Liver (tissue), 8 donors: ENCODE measurements at regions not wholly inside any gene's neighbourhood (a gene's known extent, or its start where the extent isn't known, plus 50 kb on each side); places are given as distances from the start of the nearest gene placed in this dataset.

ENCODE experiments used
- DNase-seq: peaks from one replicate; pipeline ENCODE4 v3.0.0-alpha.2; 2017; ENCODE audit warnings: low spot score
- H3K27ac ChIP-seq, 2 donors: one replicate each; pipeline ENCODE4 v1.7.0; 2013; ENCODE audit warnings: inconsistent platforms in 2 of 2, low read length in 2 of 2, control low read depth in 1 of 2, low read depth in 1 of 2, mild to moderate bottlenecking in 1 of 2
- H3K27me3 ChIP-seq, 4 donors: one replicate each; pipeline versions ENCODE4 v1.6.1 to v1.7.0; 2013; ENCODE audit warnings: low read length in 3 of 4, inconsistent platforms in 1 of 4, mild to moderate bottlenecking in 1 of 4, moderate library complexity in 1 of 4; ENCODE audit not compliant: control insufficient read depth in 4 of 4, insufficient read depth in 4 of 4
- H3K36me3 ChIP-seq, 4 donors: one replicate each; pipeline versions ENCODE4 v1.6.1 to v1.7.0; 2013; ENCODE audit warnings: low read length in 3 of 4, mild to moderate bottlenecking in 3 of 4, low read depth in 1 of 4, moderate library complexity in 1 of 4; ENCODE audit not compliant: control insufficient read depth in 4 of 4, insufficient read depth in 3 of 4
- H3K4me1 ChIP-seq, 4 donors: one replicate each; pipeline versions ENCODE4 v1.6.1 to v1.7.0; 2013; ENCODE audit warnings: low read length in 3 of 4, mild to moderate bottlenecking in 3 of 4, moderate library complexity in 1 of 4; ENCODE audit not compliant: control insufficient read depth in 4 of 4, insufficient read depth in 4 of 4
- H3K4me3 ChIP-seq, 3 donors: one replicate each; pipeline versions ENCODE4 v1.6.1 to v1.7.0; 2013; ENCODE audit warnings: low read length in 3 of 3, control low read depth in 1 of 3, low read depth in 1 of 3, mild to moderate bottlenecking in 1 of 3
- H3K9ac ChIP-seq, 2 donors: one replicate each; pipeline ENCODE4 v1.7.0; 2013; ENCODE audit warnings: low read length in 2 of 2, mild to moderate bottlenecking in 2 of 2, moderate library complexity in 2 of 2, control low read depth in 1 of 2, low read depth in 1 of 2
- H3K9me3 ChIP-seq, 4 donors: one replicate each; pipeline versions ENCODE4 v1.6.1 to v1.7.0; 2013; ENCODE audit warnings: low read length in 3 of 4; ENCODE audit not compliant: control insufficient read depth in 4 of 4
- FOXA2 ChIP-seq: IDR thresholded peaks from 2 replicates; pipeline ENCODE4 v1.6.1; 2016; ENCODE audit warnings: antibody characterized with exemption
- GABPA ChIP-seq, 2 donors: IDR thresholded peaks in 1 of 2; conservative IDR thresholded peaks in 1 of 2; 2 replicates each; pipeline ENCODE4 v1.6.1; 2016; ENCODE audit warnings: antibody characterized with exemption in 2 of 2, mild to moderate bottlenecking in 1 of 2, moderate library complexity in 1 of 2
- HNF4A ChIP-seq, 2 donors: conservative IDR thresholded peaks; 2 replicates each; pipeline ENCODE4 v1.6.1; 2016; ENCODE audit warnings: antibody characterized with exemption in 2 of 2, mild to moderate bottlenecking in 2 of 2
- HNF4G ChIP-seq: IDR thresholded peaks from 2 replicates; pipeline ENCODE4 v1.6.1; 2016; ENCODE audit warnings: antibody characterized with exemption
- JUND ChIP-seq, 2 donors: IDR thresholded peaks; 2 replicates each; pipeline ENCODE4 v1.6.1; 2016; ENCODE audit warnings: antibody characterized with exemption in 2 of 2
- NR2F2 ChIP-seq: IDR thresholded peaks from 2 replicates; pipeline ENCODE4 v1.6.1; 2016; ENCODE audit warnings: antibody characterized with exemption
- RAD21 ChIP-seq, 2 donors: IDR thresholded peaks; 2 replicates each; pipeline ENCODE4 v1.6.1; 2016; ENCODE audit warnings: antibody characterized with exemption in 2 of 2, mild to moderate bottlenecking in 2 of 2
- RXRA ChIP-seq, 2 donors: IDR thresholded peaks; 2 replicates each; pipeline ENCODE4 v1.6.1; 2017 to 2018; ENCODE audit warnings: antibody characterized with exemption in 2 of 2, mild to moderate bottlenecking in 1 of 2
- SP1 ChIP-seq: IDR thresholded peaks from 2 replicates; pipeline ENCODE4 v1.6.1; 2018; ENCODE audit warnings: antibody characterized with exemption, mild to moderate bottlenecking
- YY1 ChIP-seq: IDR thresholded peaks from 2 replicates; pipeline ENCODE4 v1.6.1; 2016; ENCODE audit warnings: antibody characterized with exemption, mild to moderate bottlenecking
- WGBS: extraction: QIAGEN DNeasy Blood & Tissue Kit; methylation state at CpG from one replicate; pipeline ENCODE4 v1.1.7; 2013; 5-methylcytosine and 5-hydroxymethylcytosine counted together
- TF ChIP-seq, protein P1 (sequence below): IDR thresholded peaks from 2 replicates; pipeline ENCODE4 v1.6.1; 2016; ENCODE audit warnings: antibody characterized with exemption
- TF ChIP-seq, protein P2 (sequence below): IDR thresholded peaks from 2 replicates; pipeline ENCODE4 v1.6.1; 2016; ENCODE audit warnings: antibody characterized with exemption
- TF ChIP-seq, protein P3 (sequence below): IDR thresholded peaks from 2 replicates; pipeline ENCODE4 v1.6.1; 2016; ENCODE audit warnings: antibody characterized with exemption, mild to moderate bottlenecking
- TF ChIP-seq, protein P4 (sequence below): IDR thresholded peaks from 2 replicates; pipeline ENCODE4 v1.6.1; 2016; ENCODE audit warnings: antibody characterized with exemption
- TF ChIP-seq, protein P5 (sequence below): fragments of 150-350 bp; IDR thresholded peaks from 2 replicates; pipeline ENCODE4 v1.5.1; 2017; ENCODE audit warnings: improper control_type of control experiment, low read depth, low read length; ENCODE audit not compliant: missing input control
- donor health status: healthy.
- donor health status: healthy.
- donor health status: healthy.
- donor health status: healthy.
- donor health status: healthy.

GRCh38 chr4:159042097-159042605, 60.7 kb upstream of the RAPGEF2 start:
- H3K9ac ChIP-seq: no peak overlapping the region
- peak; percentile 79 for DNase-seq

GRCh38 chr4:159042868-159043267, 60.0 kb upstream of the RAPGEF2 start:
- Histone ChIP-seq H3K36me3 (no peaks in the 10 kb centered on the region), H3K4me3 (no peak overlapping the region), H3K27me3 (no peaks in the 10 kb centered on the region), H3K27ac (no peak overlapping the region), H3K9ac (no peak overlapping the region), H3K4me1 (peaks cover 0 to 8% (median 5%) of the 10 kb centered on the region in 4 donors), H3K9me3 (no peaks in the 10 kb centered on the region)
- DNase-seq: no peak
- WGBS: 91% methylated on average over 4 of the region's 4 CpGs
- TF ChIP-seq, protein P1, sequence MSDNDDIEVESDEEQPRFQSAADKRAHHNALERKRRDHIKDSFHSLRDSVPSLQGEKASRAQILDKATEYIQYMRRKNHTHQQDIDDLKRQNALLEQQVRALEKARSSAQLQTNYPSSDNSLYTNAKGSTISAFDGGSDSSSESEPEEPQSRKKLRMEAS: no peak
- TF ChIP-seq, protein P2, sequence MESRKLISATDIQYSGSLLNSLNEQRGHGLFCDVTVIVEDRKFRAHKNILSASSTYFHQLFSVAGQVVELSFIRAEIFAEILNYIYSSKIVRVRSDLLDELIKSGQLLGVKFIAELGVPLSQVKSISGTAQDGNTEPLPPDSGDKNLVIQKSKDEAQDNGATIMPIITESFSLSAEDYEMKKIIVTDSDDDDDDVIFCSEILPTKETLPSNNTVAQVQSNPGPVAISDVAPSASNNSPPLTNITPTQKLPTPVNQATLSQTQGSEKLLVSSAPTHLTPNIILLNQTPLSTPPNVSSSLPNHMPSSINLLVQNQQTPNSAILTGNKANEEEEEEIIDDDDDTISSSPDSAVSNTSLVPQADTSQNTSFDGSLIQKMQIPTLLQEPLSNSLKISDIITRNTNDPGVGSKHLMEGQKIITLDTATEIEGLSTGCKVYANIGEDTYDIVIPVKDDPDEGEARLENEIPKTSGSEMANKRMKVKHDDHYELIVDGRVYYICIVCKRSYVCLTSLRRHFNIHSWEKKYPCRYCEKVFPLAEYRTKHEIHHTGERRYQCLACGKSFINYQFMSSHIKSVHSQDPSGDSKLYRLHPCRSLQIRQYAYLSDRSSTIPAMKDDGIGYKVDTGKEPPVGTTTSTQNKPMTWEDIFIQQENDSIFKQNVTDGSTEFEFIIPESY: no peak
- TF ChIP-seq RAD21 (IDR thresholded peaks at IDR 0.05): no peak
- no peak for TF ChIP-seq HNF4G
- TF ChIP-seq, protein P3, sequence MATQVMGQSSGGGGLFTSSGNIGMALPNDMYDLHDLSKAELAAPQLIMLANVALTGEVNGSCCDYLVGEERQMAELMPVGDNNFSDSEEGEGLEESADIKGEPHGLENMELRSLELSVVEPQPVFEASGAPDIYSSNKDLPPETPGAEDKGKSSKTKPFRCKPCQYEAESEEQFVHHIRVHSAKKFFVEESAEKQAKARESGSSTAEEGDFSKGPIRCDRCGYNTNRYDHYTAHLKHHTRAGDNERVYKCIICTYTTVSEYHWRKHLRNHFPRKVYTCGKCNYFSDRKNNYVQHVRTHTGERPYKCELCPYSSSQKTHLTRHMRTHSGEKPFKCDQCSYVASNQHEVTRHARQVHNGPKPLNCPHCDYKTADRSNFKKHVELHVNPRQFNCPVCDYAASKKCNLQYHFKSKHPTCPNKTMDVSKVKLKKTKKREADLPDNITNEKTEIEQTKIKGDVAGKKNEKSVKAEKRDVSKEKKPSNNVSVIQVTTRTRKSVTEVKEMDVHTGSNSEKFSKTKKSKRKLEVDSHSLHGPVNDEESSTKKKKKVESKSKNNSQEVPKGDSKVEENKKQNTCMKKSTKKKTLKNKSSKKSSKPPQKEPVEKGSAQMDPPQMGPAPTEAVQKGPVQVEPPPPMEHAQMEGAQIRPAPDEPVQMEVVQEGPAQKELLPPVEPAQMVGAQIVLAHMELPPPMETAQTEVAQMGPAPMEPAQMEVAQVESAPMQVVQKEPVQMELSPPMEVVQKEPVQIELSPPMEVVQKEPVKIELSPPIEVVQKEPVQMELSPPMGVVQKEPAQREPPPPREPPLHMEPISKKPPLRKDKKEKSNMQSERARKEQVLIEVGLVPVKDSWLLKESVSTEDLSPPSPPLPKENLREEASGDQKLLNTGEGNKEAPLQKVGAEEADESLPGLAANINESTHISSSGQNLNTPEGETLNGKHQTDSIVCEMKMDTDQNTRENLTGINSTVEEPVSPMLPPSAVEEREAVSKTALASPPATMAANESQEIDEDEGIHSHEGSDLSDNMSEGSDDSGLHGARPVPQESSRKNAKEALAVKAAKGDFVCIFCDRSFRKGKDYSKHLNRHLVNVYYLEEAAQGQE: no peak
- no peak for TF ChIP-seq JUND (IDR thresholded peaks at IDR 0.05)
- TF ChIP-seq, protein P4, sequence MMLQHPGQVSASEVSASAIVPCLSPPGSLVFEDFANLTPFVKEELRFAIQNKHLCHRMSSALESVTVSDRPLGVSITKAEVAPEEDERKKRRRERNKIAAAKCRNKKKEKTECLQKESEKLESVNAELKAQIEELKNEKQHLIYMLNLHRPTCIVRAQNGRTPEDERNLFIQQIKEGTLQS: no peak
- no peak for TF ChIP-seq GABPA (IDR thresholded peaks at IDR 0.05 in 1 of 2, conservative IDR thresholded peaks at IDR 0.05 in 1 of 2)
- no peak for TF ChIP-seq RXRA (IDR thresholded peaks at IDR 0.05)
- TF ChIP-seq FOXA2: no peak

More at GRCh38 chr4:159042097-159042605, 60.7 kb upstream of the RAPGEF2 start:
- Histone ChIP-seq H3K27ac (no peak overlapping the region), H3K27me3 (no peaks in the 10 kb centered on the region), H3K4me1 (peaks cover 0 to 5% (median 3%) of the 10 kb centered on the region in 4 donors), H3K4me3 (no peak overlapping the region), H3K36me3 (no peaks in the 10 kb centered on the region), H3K9me3 (no peaks in the 10 kb centered on the region)
- TF ChIP-seq JUND (IDR thresholded peaks at IDR 0.05) (no peak), RAD21 (IDR thresholded peaks at IDR 0.05) (peak in 1 of 2 donors; percentile 25), GABPA (IDR thresholded peaks at IDR 0.05 in 1 of 2, conservative IDR thresholded peaks at IDR 0.05 in 1 of 2) (no peak), HNF4A (conservative IDR thresholded peaks at IDR 0.05) (peak in 1 of 2 donors; percentile 6)
- WGBS: 18% methylated on average over 5 of the region's 5 CpGs

- H3K36me3 ChIP-seq: no peaks in the 10 kb centered on the region
- DNase-seq: no peak
- 90% methylated on average over 3 of the region's 3 CpGs for WGBS
- no peak for TF ChIP-seq GABPA (IDR thresholded peaks at IDR 0.05 in 1 of 2, conservative IDR thresholded peaks at IDR 0.05 in 1 of 2)
- no peak for TF ChIP-seq FOXA2
- TF ChIP-seq NR2F2: no peak
- TF ChIP-seq, protein P5, sequence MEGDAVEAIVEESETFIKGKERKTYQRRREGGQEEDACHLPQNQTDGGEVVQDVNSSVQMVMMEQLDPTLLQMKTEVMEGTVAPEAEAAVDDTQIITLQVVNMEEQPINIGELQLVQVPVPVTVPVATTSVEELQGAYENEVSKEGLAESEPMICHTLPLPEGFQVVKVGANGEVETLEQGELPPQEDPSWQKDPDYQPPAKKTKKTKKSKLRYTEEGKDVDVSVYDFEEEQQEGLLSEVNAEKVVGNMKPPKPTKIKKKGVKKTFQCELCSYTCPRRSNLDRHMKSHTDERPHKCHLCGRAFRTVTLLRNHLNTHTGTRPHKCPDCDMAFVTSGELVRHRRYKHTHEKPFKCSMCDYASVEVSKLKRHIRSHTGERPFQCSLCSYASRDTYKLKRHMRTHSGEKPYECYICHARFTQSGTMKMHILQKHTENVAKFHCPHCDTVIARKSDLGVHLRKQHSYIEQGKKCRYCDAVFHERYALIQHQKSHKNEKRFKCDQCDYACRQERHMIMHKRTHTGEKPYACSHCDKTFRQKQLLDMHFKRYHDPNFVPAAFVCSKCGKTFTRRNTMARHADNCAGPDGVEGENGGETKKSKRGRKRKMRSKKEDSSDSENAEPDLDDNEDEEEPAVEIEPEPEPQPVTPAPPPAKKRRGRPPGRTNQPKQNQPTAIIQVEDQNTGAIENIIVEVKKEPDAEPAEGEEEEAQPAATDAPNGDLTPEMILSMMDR: no peak
- TF ChIP-seq, protein P1: no peak
- no peak for TF ChIP-seq RAD21 (IDR thresholded peaks at IDR 0.05)
- TF ChIP-seq, protein P3: no peak
- no peak for TF ChIP-seq HNF4A (conservative IDR thresholded peaks at IDR 0.05)
- no peak for TF ChIP-seq YY1
- TF ChIP-seq SP1: no peak
Observed at GRCh38 chr4:159043861-159044260, 59.0 kb upstream of the RAPGEF2 start.

More at GRCh38 chr4:159043861-159044260, 59.0 kb upstream of the RAPGEF2 start:
- H3K27ac ChIP-seq: no peak overlapping the region
- no peak overlapping the region for H3K9ac ChIP-seq
- no peaks in the 10 kb centered on the region for H3K9me3 ChIP-seq
- peaks cover 0 to 14% (median 6%) of the 10 kb centered on the region in 4 donors for H3K4me1 ChIP-seq
- H3K4me3 ChIP-seq: no peak overlapping the region
- no peaks in the 10 kb centered on the region for H3K27me3 ChIP-seq
